H9 (cell line): ENCODE measurements at regions not wholly inside any gene's neighbourhood (a gene's known extent, or its start where the extent isn't known, plus 50 kb on each side); places are given as distances from the start of the nearest gene placed in this dataset.

Source experiments
- DNase-seq: peaks from one replicate; pipeline ENCODE4 v3.0.0-alpha.2; 2017
- H2AFZ ChIP-seq: one replicate; pipeline ENCODE4 v1.6.1; 2013; ENCODE audit warnings: mild to moderate bottlenecking, low read length, control low read depth, moderate library complexity
- H2AK5ac ChIP-seq: 2 replicates; pipeline ENCODE4 v1.6.1; 2013; ENCODE audit warnings: low read length, control low read depth, mixed read lengths; ENCODE audit not compliant: insufficient read length
- H2BK120ac ChIP-seq: one replicate; pipeline ENCODE4 v1.6.1; 2013; ENCODE audit warnings: low read depth, mild to moderate bottlenecking, low read length, control low read depth, inconsistent platforms; ENCODE audit not compliant: poor library complexity, severe bottlenecking
- H2BK12ac ChIP-seq: 2 replicates; pipeline ENCODE4 v1.6.1; 2013; ENCODE audit warnings: low read length, control low read depth, mixed read lengths, low read depth; ENCODE audit not compliant: insufficient read length
- H2BK15ac ChIP-seq: 2 replicates; pipeline ENCODE4 v1.6.1; 2013; ENCODE audit warnings: low read depth, low read length, control low read depth
- H2BK20ac ChIP-seq: one replicate; pipeline ENCODE4 v1.6.1; 2013; ENCODE audit warnings: low read depth, mild to moderate bottlenecking, low read length, control low read depth, inconsistent platforms; ENCODE audit not compliant: poor library complexity, severe bottlenecking
- H2BK5ac ChIP-seq: 2 replicates; pipeline ENCODE4 v1.6.1; 2013; ENCODE audit warnings: low read length, control low read depth, mixed read lengths; ENCODE audit not compliant: insufficient read length
- H3K14ac ChIP-seq: 2 replicates; pipeline ENCODE4 v1.6.1; 2013; ENCODE audit warnings: low read length, control low read depth; ENCODE audit not compliant: insufficient read depth
- H3K18ac ChIP-seq: 2 replicates; pipeline ENCODE4 v1.6.1; 2013; ENCODE audit warnings: low read depth, mild to moderate bottlenecking, mixed read lengths, low read length, control low read depth; ENCODE audit not compliant: insufficient read length
- H3K23ac ChIP-seq: 2 replicates; pipeline ENCODE4 v1.6.1; 2013; ENCODE audit warnings: low read length, control low read depth, mixed read lengths, low read depth; ENCODE audit not compliant: insufficient read length
- H3K23me2 ChIP-seq: 2 replicates; pipeline ENCODE4 v1.6.1; 2013; ENCODE audit warnings: low read depth, mild to moderate bottlenecking, mixed read lengths, low read length, control low read depth; ENCODE audit not compliant: insufficient read length, poor library complexity, severe bottlenecking
- H3K27ac ChIP-seq: 2 replicates; pipeline ENCODE4 v1.5.1; 2013; ENCODE audit warnings: low read length, control low read depth, mixed read lengths, low read depth; ENCODE audit not compliant: insufficient read length
- H3K27me3 ChIP-seq: 2 replicates; pipeline ENCODE4 v1.6.1; 2013; ENCODE audit warnings: low read length, control low read depth, inconsistent platforms; ENCODE audit not compliant: insufficient read depth
- H3K4ac ChIP-seq: 2 replicates; pipeline ENCODE4 v1.6.1; 2013; ENCODE audit warnings: low read depth, mild to moderate bottlenecking, control low read depth, inconsistent platforms, low read length, moderate library complexity
- H3K4me1 ChIP-seq: 2 replicates; pipeline ENCODE4 v1.6.1; 2013; ENCODE audit warnings: low read length, control low read depth, inconsistent platforms; ENCODE audit not compliant: insufficient read depth
- H3K4me2 ChIP-seq: 2 replicates; pipeline ENCODE4 v1.6.1; 2013; ENCODE audit warnings: low read length, control low read depth, mixed read lengths; ENCODE audit not compliant: insufficient read length, insufficient read depth
- H3K56ac ChIP-seq: 2 replicates; pipeline ENCODE4 v1.6.1; 2013; ENCODE audit warnings: low read depth, mild to moderate bottlenecking, mixed read lengths, low read length, control low read depth; ENCODE audit not compliant: insufficient read length
- H3K79me1 ChIP-seq: 2 replicates; pipeline ENCODE4 v1.6.1; 2013; ENCODE audit warnings: low read depth, mild to moderate bottlenecking, moderate library complexity, low read length, control low read depth, inconsistent platforms; ENCODE audit not compliant: insufficient read depth, poor library complexity, severe bottlenecking
- H3K79me2 ChIP-seq: 2 replicates; pipeline ENCODE4 v1.6.1; 2013; ENCODE audit warnings: low read length, control low read depth, inconsistent platforms; ENCODE audit not compliant: insufficient read depth
- H3K9ac ChIP-seq: 2 replicates; pipeline ENCODE4 v1.6.1; 2013; ENCODE audit warnings: low read length, control low read depth, mixed read lengths; ENCODE audit not compliant: insufficient read length; ENCODE audit errors: extremely low read depth
- H3K9me3 ChIP-seq: one replicate; pipeline ENCODE4 v1.6.1; 2013; ENCODE audit warnings: low read depth, low read length, inconsistent platforms; ENCODE audit not compliant: control insufficient read depth
- H3T11ph ChIP-seq: one replicate; pipeline ENCODE4 v1.6.1; 2013; ENCODE audit warnings: mild to moderate bottlenecking, low read length, control low read depth, inconsistent platforms
- H4K20me1 ChIP-seq: one replicate; pipeline ENCODE4 v1.6.1; 2013; ENCODE audit not compliant: control insufficient read depth, insufficient read length, insufficient read depth
- H4K5ac ChIP-seq: 2 replicates; pipeline ENCODE4 v1.6.1; 2013; ENCODE audit warnings: low read depth, mild to moderate bottlenecking, mixed read lengths, low read length, control low read depth; ENCODE audit not compliant: insufficient read length
- H4K8ac ChIP-seq: replicated peaks from 2 replicates; pipeline ENCODE4 v1.6.1; 2013; ENCODE audit warnings: low read length, control low read depth, mixed read lengths, low read depth; ENCODE audit not compliant: insufficient read length
- H4K91ac ChIP-seq: 2 replicates; pipeline ENCODE4 v1.6.1; 2013; ENCODE audit warnings: low read depth, mild to moderate bottlenecking, moderate library complexity, mixed read lengths, low read length, control low read depth; ENCODE audit not compliant: insufficient read length
- H3K27ac Mint-ChIP-seq, 3 experiments: 2 replicates in 2 of 3; 3 replicates in 1 of 3; pipeline ENCODE4 v1.8.0; 2020 to 2021; ENCODE audit warnings: mixed read lengths in 3 of 3, mild to moderate bottlenecking in 1 of 3, moderate library complexity in 1 of 3
- H3K27me3 Mint-ChIP-seq: 2 replicates; pipeline ENCODE4 v1.8.0; 2021; ENCODE audit warnings: low read depth, mild to moderate bottlenecking, moderate library complexity, mixed read lengths
- H3K36me3 Mint-ChIP-seq, 3 experiments: 2 replicates in 2 of 3; 3 replicates in 1 of 3; pipeline ENCODE4 v1.8.0; 2020 to 2021; ENCODE audit warnings: low read depth in 3 of 3, mixed read lengths in 3 of 3; ENCODE audit not compliant: insufficient read depth in 1 of 3
- H3K4me1 Mint-ChIP-seq, 2 experiments: 2 replicates each; pipeline ENCODE4 v1.8.0; 2020; ENCODE audit warnings: mixed read lengths in 2 of 2
- H3K4me3 Mint-ChIP-seq, 2 experiments: 2 replicates in 1 of 2; 3 replicates in 1 of 2; pipeline ENCODE4 v1.8.0; 2020 to 2021; ENCODE audit warnings: mild to moderate bottlenecking in 2 of 2, mixed read lengths in 2 of 2, moderate library complexity in 1 of 2
- H3K9me3 Mint-ChIP-seq, 2 experiments: 2 replicates in 1 of 2; 3 replicates in 1 of 2; pipeline ENCODE4 v1.8.0; 2020; ENCODE audit warnings: mild to moderate bottlenecking in 2 of 2, mixed read lengths in 2 of 2, moderate library complexity in 1 of 2
- CTCF ChIP-seq: fragments of 200-600 bp; sonication (generic); conservative IDR thresholded peaks from 3 replicates; pipeline ENCODE4 v1.8.0; 2021; ENCODE audit warnings: antibody characterized with exemption, mild to moderate bottlenecking
- WGBS: extraction: QIAGEN DNeasy Blood & Tissue Kit; methylation state at CpG from one replicate; pipeline ENCODE4 v1.1.7; 2013; ENCODE audit warnings: missing lambda C conversion rate, low lambda C conversion rate, mixed read lengths; ENCODE audit not compliant: insufficient read length; ENCODE audit errors: extremely low coverage; 5-methylcytosine and 5-hydroxymethylcytosine counted together

GRCh38 chr20:43304598-43304997 is 114.9 kb upstream of the PTPRT start:
- Mint-ChIP-seq H3K9me3 (peaks cover 16 to 22% of the 10 kb centered on the region in 2 experiments), H3K27ac (no peak overlapping the region), H3K4me1 (no peaks in the 10 kb centered on the region), H3K36me3 (peaks cover 1 to 9% (median 4%) of the 10 kb centered on the region in 3 experiments; a peak in 6 of 7 replicates), H3K27me3 (peaks cover 7% of the 10 kb centered on the region), H3K4me3 (no peak overlapping the region)
- no peak overlapping the region for H3T11ph ChIP-seq
- no CpG with 5 or more reads among the region's 1 CpG for WGBS
- no peak overlapping the region for H3K56ac ChIP-seq
- H3K9ac ChIP-seq, result no peak overlapping the region
- H3K4me2 ChIP-seq, result no peak overlapping the region
- peaks cover 6% of the 10 kb centered on the region for H3K9me3 ChIP-seq
- no peak overlapping the region for H2BK120ac ChIP-seq
- no peaks in the 10 kb centered on the region for H3K79me2 ChIP-seq
- DNase-seq, result no peak
- no peak overlapping the region for H4K91ac ChIP-seq
- H3K14ac ChIP-seq, result no peak overlapping the region
- H2BK12ac ChIP-seq, result no peak overlapping the region
- no peaks in the 10 kb centered on the region for H3K23me2 ChIP-seq
- no peak overlapping the region for H4K8ac ChIP-seq
- H3K23ac ChIP-seq, result no peak overlapping the region
- no peak overlapping the region for H3K4ac ChIP-seq
- H2BK15ac ChIP-seq, result no peak overlapping the region
- H2BK20ac ChIP-seq, result no peak overlapping the region
- no peak overlapping the region for H3K18ac ChIP-seq
- H3K79me1 ChIP-seq, result no peaks in the 10 kb centered on the region
- H4K20me1 ChIP-seq, result no peaks in the 10 kb centered on the region
- no peaks in the 10 kb centered on the region for H3K27me3 ChIP-seq
- no peak overlapping the region for H2BK5ac ChIP-seq
- no peak for TF ChIP-seq CTCF
- no peak overlapping the region for H2AFZ ChIP-seq
- no peaks in the 10 kb centered on the region for H3K4me1 ChIP-seq
- no peak overlapping the region for H4K5ac ChIP-seq
- H3K27ac ChIP-seq, result no peak overlapping the region
- no peak overlapping the region for H2AK5ac ChIP-seq
